Naive thymus-derived CD4-positive, alpha-beta T cell (primary cell): ENCODE measurements at regions not wholly inside any gene's neighbourhood (a gene's known extent, or its start where the extent isn't known, plus 50 kb on each side); places are given as distances from the start of the nearest gene placed in this dataset.
"Not testable (repeated sequence)": the region's sequence is repeated elsewhere in the genome, so short reads cannot be mapped to it uniquely, and the experiment has no call there.

Experiments used
- ATAC-seq: fragments of 150-1000 bp; cut with Tn5 transposase; 2 replicates; pipeline ENCODE4 v1.10.0; 2021; ENCODE audit warnings: mild to moderate bottlenecking, moderate library complexity
- CTCF ChIA-PET: fragments of 350-600 bp; sonication (Branson Sonifier 250); formaldehyde crosslinking; loops from one replicate; lab custom pipeline; 2021; ENCODE audit warnings: antibody characterized with exemption; lab: Charles Lee
- POLR2A ChIA-PET: fragments of 350-600 bp; sonication (Branson Sonifier 250); formaldehyde crosslinking; loops from one replicate; lab custom pipeline; 2021; ENCODE audit warnings: antibody characterized with exemption, inconsistent platforms; lab: Charles Lee
- DNase-seq, 9 donors: peaks; one replicate each; pipeline versions ENCODE4 v3.0.0 to v3.0.0-alpha.2; 2020 to 2022; ENCODE audit warnings: mixed read lengths in 1 of 9
- H3K27ac ChIP-seq: one replicate; pipeline ENCODE4 v1.7.0; 2013; ENCODE audit warnings: mild to moderate bottlenecking, low read depth, low read length, moderate library complexity
- H3K27me3 ChIP-seq, 2 donors: one replicate each; pipeline ENCODE4 v1.7.0; 2013; ENCODE audit warnings: low read length in 2 of 2, mild to moderate bottlenecking in 2 of 2, moderate library complexity in 2 of 2; ENCODE audit not compliant: control insufficient read depth in 2 of 2, insufficient read depth in 2 of 2
- H3K36me3 ChIP-seq, 3 experiments: 1 replicate in 2 of 3; 2 replicates in 1 of 3; pipeline ENCODE4 v1.7.0; 2013; ENCODE audit warnings: low read length in 3 of 3, mild to moderate bottlenecking in 3 of 3, moderate library complexity in 1 of 3; ENCODE audit not compliant: insufficient read depth in 3 of 3, control insufficient read depth in 2 of 3
- H3K4me1 ChIP-seq, 2 donors: one replicate each; pipeline ENCODE4 v1.7.0; 2013; ENCODE audit warnings: low read length in 2 of 2, mild to moderate bottlenecking in 2 of 2, moderate library complexity in 1 of 2; ENCODE audit not compliant: control insufficient read depth in 2 of 2, insufficient read depth in 2 of 2
- H3K4me3 ChIP-seq: 2 replicates; pipeline ENCODE4 v1.7.0; 2013; ENCODE audit warnings: mild to moderate bottlenecking, low read length
- H3K9me3 ChIP-seq, 3 experiments: 1 replicate in 2 of 3; 2 replicates in 1 of 3; pipeline ENCODE4 v1.7.0; 2013; ENCODE audit warnings: low read length in 3 of 3; ENCODE audit not compliant: control insufficient read depth in 2 of 3
- H3K27ac Mint-ChIP-seq, 9 donors: one replicate each; pipeline ENCODE4 v1.8.0; 2020 to 2022; ENCODE audit warnings: mixed read lengths in 9 of 9, mild to moderate bottlenecking in 8 of 9, moderate library complexity in 5 of 9, inconsistent platforms in 2 of 9
- H3K27me3 Mint-ChIP-seq, 5 donors: one replicate each; pipeline ENCODE4 v1.8.0; 2021 to 2022; ENCODE audit warnings: mixed read lengths in 5 of 5, mild to moderate bottlenecking in 1 of 5
- H3K36me3 Mint-ChIP-seq, 5 donors: one replicate each; pipeline ENCODE4 v1.8.0; 2020 to 2022; ENCODE audit warnings: mixed read lengths in 5 of 5, mild to moderate bottlenecking in 3 of 5, inconsistent platforms in 1 of 5
- H3K4me1 Mint-ChIP-seq, 7 donors: one replicate each; pipeline ENCODE4 v1.8.0; 2020 to 2022; ENCODE audit warnings: mixed read lengths in 7 of 7, mild to moderate bottlenecking in 3 of 7, inconsistent platforms in 1 of 7
- H3K4me3 Mint-ChIP-seq, 10 donors: one replicate each; pipeline ENCODE4 v1.8.0; 2020 to 2022; ENCODE audit warnings: mild to moderate bottlenecking in 10 of 10, mixed read lengths in 10 of 10, moderate library complexity in 6 of 10, inconsistent platforms in 2 of 10
- H3K9me3 Mint-ChIP-seq, 11 donors: one replicate each; pipeline ENCODE4 v1.8.0; 2020 to 2022; ENCODE audit warnings: mixed read lengths in 11 of 11, mild to moderate bottlenecking in 4 of 11, inconsistent platforms in 1 of 11, moderate library complexity in 1 of 11
- intact Hi-C, 2 donors: fragments of 100-400 bp; cut with micrococcal nuclease; formaldehyde crosslinking; loops; one replicate each; pipeline ENCODE4 v1.15.1; 2023

- peaks cover 0 to 9% (median 0%) of the 10 kb centered on the region in 7 donors for H3K4me1 Mint-ChIP-seq
- H3K9me3 ChIP-seq = peaks cover 0 to 19% (median 0%) of the 10 kb centered on the region in 3 experiments
Measured at GRCh38 chr19:34573226-34573864, 91.8 kb downstream of the WTIP start.

GRCh38 chr19:34570140-34570539 lies 88.6 kb downstream of the WTIP start:
- H3K9me3 ChIP-seq = peaks cover 0 to 19% (median 0%) of the 10 kb centered on the region in 3 experiments
- DNase-seq, H3K27ac ChIP-seq, H3K27ac Mint-ChIP-seq, ATAC-seq, H3K4me3 Mint-ChIP-seq, H3K4me3 ChIP-seq, POLR2A ChIA-PET, CTCF ChIA-PET, H3K4me1 ChIP-seq, H3K4me1 Mint-ChIP-seq, H3K36me3 ChIP-seq, intact Hi-C loops, H3K27me3 ChIP-seq: not testable (repeated sequence)
- peaks cover 0 to 16% (median 6%) of the 10 kb centered on the region in 5 donors for H3K27me3 Mint-ChIP-seq
- peaks cover 20 to 89% (median 28%) of the 10 kb centered on the region in 11 donors for H3K9me3 Mint-ChIP-seq
- peaks cover 0 to 22% (median 5%) of the 10 kb centered on the region in 5 donors for H3K36me3 Mint-ChIP-seq

More at GRCh38 chr19:34573226-34573864, 91.8 kb downstream of the WTIP start:
- Histone ChIP-seq H3K4me1 (no peaks in the 10 kb centered on the region), H3K27me3 (no peaks in the 10 kb centered on the region), H3K27ac (no peak overlapping the region), H3K36me3 (no peaks in the 10 kb centered on the region), H3K4me3 (no peak overlapping the region)
- DNase-seq = no peak
- H3K27me3 Mint-ChIP-seq = peaks cover 0 to 23% (median 6%) of the 10 kb centered on the region in 5 donors
- intact Hi-C loops = no loop called here
- peak overlapping the region in 1 of 10 donors; percentile 24 for H3K4me3 Mint-ChIP-seq
- no peak for ATAC-seq
- ChIA-PET CTCF (no interaction called here), POLR2A (no interaction called here)
- H3K36me3 Mint-ChIP-seq = peaks cover 0 to 12% (median 3%) of the 10 kb centered on the region in 5 donors
- H3K9me3 Mint-ChIP-seq = peaks cover 8 to 70% (median 25%) of the 10 kb centered on the region in 11 donors
- H3K27ac Mint-ChIP-seq = no peak overlapping the region

GRCh38 chr19:34562344-34562743 lies 80.8 kb downstream of the WTIP start:
- H3K4me3 Mint-ChIP-seq, POLR2A ChIA-PET, H3K27ac ChIP-seq, H3K9me3 ChIP-seq, H3K4me3 ChIP-seq, H3K4me1 ChIP-seq, ATAC-seq, H3K27me3 ChIP-seq, H3K36me3 ChIP-seq, intact Hi-C loops, H3K27ac Mint-ChIP-seq, H3K4me1 Mint-ChIP-seq, CTCF ChIA-PET, DNase-seq: not testable (repeated sequence)
- H3K9me3 Mint-ChIP-seq = peaks cover 10 to 51% (median 23%) of the 10 kb centered on the region in 11 donors
- H3K36me3 Mint-ChIP-seq = peaks cover 0 to 23% (median 5%) of the 10 kb centered on the region in 5 donors
- H3K27me3 Mint-ChIP-seq = peaks cover 0 to 31% (median 31%) of the 10 kb centered on the region in 5 donors
